ENCODE measurements at regions not wholly inside any gene's neighbourhood (a gene's known extent, or its start where the extent isn't known, plus 50 kb on each side); places are given as distances from the start of the nearest gene placed in this dataset.

DNA sequence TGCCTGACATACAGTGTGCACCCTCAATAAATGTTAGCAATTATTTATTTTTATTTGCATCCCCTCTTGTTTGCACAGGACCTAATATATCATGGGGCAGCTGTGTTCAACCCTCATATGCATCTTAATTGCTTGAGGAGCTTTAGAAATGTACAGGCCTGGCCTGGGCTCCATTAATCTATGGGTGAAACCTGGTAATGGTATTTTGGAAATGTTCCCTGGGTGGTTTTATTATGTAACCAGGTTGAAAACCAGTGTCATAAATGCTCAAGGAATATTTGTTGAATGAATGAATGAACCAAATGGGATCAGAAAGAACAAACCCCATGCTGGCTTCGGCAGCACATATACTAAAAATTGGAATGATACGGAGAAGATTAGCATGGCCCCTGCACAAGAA is 84.0 kb upstream of the PICALM start:
- TF ChIP-seq, protein P1, sequence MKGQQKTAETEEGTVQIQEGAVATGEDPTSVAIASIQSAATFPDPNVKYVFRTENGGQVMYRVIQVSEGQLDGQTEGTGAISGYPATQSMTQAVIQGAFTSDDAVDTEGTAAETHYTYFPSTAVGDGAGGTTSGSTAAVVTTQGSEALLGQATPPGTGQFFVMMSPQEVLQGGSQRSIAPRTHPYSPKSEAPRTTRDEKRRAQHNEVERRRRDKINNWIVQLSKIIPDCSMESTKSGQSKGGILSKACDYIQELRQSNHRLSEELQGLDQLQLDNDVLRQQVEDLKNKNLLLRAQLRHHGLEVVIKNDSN (IDR thresholded peaks at IDR 0.05), result no peak
- TF ChIP-seq, protein P2, sequence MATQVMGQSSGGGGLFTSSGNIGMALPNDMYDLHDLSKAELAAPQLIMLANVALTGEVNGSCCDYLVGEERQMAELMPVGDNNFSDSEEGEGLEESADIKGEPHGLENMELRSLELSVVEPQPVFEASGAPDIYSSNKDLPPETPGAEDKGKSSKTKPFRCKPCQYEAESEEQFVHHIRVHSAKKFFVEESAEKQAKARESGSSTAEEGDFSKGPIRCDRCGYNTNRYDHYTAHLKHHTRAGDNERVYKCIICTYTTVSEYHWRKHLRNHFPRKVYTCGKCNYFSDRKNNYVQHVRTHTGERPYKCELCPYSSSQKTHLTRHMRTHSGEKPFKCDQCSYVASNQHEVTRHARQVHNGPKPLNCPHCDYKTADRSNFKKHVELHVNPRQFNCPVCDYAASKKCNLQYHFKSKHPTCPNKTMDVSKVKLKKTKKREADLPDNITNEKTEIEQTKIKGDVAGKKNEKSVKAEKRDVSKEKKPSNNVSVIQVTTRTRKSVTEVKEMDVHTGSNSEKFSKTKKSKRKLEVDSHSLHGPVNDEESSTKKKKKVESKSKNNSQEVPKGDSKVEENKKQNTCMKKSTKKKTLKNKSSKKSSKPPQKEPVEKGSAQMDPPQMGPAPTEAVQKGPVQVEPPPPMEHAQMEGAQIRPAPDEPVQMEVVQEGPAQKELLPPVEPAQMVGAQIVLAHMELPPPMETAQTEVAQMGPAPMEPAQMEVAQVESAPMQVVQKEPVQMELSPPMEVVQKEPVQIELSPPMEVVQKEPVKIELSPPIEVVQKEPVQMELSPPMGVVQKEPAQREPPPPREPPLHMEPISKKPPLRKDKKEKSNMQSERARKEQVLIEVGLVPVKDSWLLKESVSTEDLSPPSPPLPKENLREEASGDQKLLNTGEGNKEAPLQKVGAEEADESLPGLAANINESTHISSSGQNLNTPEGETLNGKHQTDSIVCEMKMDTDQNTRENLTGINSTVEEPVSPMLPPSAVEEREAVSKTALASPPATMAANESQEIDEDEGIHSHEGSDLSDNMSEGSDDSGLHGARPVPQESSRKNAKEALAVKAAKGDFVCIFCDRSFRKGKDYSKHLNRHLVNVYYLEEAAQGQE (IDR thresholded peaks at IDR 0.05; ENCODE audit: low read depth), result no peak
- TF ChIP-seq EP300 (IDR thresholded peaks at IDR 0.05; ENCODE audit: borderline replicate concordance), result no peak
- TF ChIP-seq NFIC (IDR thresholded peaks at IDR 0.05), result no peak
- no peak for TF ChIP-seq CREB1 (IDR thresholded peaks at IDR 0.05; ENCODE audit: low read depth)
- no peak for TF ChIP-seq ZBTB7A (IDR thresholded peaks at IDR 0.05; ENCODE audit: low read depth)
- no peak for TF ChIP-seq FOXM1 (IDR thresholded peaks at IDR 0.05; ENCODE audit: borderline replicate concordance, low read depth)
- no peak for TF ChIP-seq CEBPB (IDR thresholded peaks at IDR 0.05)
- TF ChIP-seq, protein P3, sequence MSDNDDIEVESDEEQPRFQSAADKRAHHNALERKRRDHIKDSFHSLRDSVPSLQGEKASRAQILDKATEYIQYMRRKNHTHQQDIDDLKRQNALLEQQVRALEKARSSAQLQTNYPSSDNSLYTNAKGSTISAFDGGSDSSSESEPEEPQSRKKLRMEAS (IDR thresholded peaks at IDR 0.05), result no peak
- no peak for TF ChIP-seq YY1 (IDR thresholded peaks at IDR 0.05; ENCODE audit: low read depth)
- TF ChIP-seq EGR1 (IDR thresholded peaks at IDR 0.05), result no peak
- TF ChIP-seq RAD21 (IDR thresholded peaks at IDR 0.05; ENCODE audit: low read depth), result no peak
- no peak for TF ChIP-seq TAF1 (IDR thresholded peaks at IDR 0.05; ENCODE audit: low read depth)

All from Ishikawa (cell line).